Kidney glomerular epithelial cell (primary cell): ENCODE measurements at regions not wholly inside any gene's neighbourhood (a gene's known extent, or its start where the extent isn't known, plus 50 kb on each side); places are given as distances from the start of the nearest gene placed in this dataset.
"Not testable (repeated sequence)": the region's sequence is repeated elsewhere in the genome, so short reads cannot be mapped to it uniquely, and the experiment has no call there.

Source experiments
- DNase-seq: peaks from one replicate; lab custom pipeline; 2025; lab: John Stamatoyannopoulos, UW

DNA sequence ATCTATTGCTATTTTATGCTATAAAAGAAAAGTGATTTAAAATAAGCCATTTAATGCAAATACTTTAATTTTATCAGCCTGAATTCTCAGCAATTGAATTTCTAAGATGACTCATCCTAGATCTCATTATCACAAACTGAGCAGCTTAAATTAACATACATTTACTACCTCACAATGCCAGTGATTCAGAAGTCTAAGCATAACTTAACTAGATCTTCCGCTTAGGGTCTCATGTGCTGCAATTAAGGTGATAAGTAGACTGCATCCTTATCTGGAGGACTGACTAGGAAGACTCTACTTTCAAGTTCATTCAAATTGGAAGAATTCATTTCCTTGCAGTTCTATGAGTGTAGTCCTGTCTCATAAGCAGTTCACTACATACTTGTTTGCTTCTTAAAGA lies 286.6 kb downstream of the COL11A1 start:
- DNase-seq, result no peak

DNA sequence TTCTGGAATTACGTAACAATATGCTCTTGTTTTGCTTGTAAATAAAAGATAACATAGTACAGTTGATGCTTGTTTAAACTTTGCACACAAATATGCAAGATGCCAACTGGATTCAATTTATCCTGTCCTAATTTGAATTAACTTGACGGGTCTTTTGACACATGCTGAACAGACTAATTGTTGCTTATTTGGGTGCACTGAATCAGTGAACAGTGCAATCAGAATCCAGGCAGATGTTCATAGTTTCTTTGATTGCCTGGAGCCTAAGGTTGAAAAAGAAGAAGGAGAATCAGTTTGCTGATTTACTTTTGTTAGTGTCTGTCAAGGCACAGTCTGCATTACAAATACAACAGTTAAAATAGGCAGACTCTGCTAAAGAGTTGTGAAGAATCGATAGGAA lies 307.9 kb downstream of the COL11A1 start:
- DNase-seq, result no peak

DNA sequence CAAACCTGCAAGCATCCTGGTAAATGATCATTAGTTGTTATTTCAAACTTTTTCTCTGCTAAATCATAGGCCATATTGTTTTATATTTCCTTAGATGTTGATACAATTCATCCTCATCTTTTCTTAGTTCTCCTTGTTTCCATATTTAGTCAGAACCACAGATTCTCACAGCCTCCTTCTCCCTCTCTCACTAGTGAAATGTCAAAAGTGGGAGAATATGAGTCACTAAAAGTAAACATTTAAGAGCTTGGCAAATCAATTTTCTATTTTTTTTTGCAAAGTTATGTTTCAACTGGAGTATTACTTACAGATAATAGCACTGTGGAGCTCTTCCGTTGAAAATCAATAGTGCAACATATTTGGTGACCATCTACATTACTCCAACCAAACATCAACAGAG lies 308.8 kb downstream of the COL11A1 start:
- DNase-seq, result no peak

DNA sequence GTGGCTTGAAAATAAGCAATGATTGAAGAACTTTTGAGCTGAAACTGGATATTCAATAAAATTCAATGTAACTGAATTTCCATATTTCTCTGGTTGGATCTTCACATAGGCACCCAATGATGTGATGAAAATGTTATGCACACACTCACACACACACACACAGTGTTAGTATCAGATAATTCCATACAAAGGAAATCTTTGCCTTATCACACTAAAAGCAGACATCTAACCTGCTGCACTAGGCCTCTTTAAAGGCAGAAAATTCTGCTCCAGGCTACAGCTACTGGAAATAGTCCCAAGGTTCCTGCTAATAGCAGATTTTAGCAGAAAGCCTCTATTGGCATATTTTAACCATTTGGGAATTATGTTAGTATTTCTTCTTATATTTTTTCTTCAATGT lies 309.6 kb downstream of the COL11A1 start:
- no peak for DNase-seq

DNA sequence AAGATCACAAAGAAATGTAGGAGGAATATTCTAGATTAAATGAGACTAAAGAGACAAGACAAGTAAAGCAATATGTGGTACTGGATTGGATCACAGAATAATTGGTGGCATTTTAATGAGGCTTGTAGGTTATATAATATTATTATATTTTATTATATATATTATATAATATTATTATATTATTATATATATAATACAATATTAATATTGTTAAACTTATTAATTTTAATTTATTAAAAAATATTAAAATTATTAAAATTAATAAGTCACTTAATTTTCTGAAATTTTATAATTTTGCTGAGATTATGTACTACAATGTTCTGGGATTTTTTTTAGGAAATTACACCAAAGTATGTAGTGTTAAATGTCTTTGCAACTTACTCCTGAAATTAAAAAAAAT lies 311.9 kb downstream of the COL11A1 start:
- no peak for DNase-seq

DNA sequence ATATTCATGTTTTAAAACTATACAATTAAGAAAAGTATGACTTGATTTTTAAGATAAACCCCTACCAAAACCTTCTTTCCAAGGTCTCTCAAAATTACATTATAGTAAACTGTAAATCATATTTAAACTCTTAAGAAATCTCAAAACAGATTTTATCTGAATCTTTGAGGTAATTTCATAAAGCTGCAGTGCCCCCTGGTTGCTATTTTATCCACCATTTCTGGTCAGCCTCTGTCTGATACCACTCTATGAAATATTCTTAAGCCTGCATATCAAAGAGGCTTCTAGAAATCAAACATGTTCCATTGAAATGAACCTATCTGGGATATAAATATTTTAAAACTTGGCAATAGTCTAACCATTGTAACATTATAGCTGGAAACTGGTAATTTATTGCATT lies 317.3 kb downstream of the COL11A1 start:
- no peak for DNase-seq

DNA sequence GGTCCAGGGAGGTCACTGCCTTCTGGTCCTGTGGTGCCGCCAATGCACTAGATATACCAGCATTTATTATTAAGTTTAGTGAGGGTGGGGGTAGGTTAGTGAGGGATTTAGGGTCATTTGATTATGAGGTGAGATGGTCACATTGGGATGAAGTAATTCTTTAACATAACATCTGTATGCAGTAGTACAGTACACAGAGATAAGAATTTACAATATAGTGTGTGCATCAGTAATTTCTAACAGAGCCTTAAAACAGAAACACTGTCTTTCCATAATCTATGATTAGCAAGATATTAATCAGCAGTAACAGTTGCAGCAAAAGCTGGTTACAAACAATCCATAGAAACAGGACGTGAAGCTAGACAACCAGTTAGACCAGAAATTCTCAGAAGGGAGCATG lies 318.4 kb downstream of the COL11A1 start:
- not testable (repeated sequence) for DNase-seq

DNA sequence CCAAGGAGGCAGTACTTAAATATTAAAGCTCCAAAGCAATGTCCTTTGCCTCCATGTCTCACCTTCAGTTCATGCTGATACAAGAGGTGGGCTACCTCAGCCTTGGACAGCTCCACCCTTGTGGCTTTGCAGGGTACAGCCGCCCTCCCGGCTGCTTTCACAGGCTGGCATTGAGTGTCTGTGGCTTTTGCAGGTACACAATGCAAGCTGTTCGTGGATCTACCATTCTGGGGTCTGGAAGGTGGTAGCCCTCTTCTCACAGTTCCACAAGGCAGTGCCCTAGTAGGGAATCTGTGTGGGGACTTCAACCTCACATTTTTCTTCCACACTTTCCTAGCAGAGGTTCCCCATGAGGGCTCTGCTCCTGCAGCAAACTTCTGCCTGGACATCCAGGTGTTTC lies 324.8 kb downstream of the COL11A1 start:
- no peak for DNase-seq

DNA sequence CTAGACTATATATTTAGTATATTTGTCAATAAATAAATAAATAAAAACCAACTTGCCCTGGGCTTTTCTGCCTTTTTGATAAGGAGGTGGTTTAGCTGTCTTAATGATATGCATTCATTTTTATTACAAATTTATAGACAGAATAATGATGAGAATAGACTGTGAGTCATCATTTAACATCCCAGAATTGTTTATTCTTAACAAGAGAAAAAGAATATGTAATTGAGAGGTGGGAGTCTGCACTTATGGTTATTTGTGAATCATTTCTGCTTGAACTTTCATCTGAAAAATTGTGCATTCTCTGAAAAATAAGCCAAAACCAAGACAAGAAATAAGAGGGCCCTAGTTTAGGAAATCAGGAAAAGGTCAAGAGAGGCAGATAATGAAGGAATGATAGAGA lies 326.2 kb downstream of the COL11A1 start:
- no peak for DNase-seq

DNA sequence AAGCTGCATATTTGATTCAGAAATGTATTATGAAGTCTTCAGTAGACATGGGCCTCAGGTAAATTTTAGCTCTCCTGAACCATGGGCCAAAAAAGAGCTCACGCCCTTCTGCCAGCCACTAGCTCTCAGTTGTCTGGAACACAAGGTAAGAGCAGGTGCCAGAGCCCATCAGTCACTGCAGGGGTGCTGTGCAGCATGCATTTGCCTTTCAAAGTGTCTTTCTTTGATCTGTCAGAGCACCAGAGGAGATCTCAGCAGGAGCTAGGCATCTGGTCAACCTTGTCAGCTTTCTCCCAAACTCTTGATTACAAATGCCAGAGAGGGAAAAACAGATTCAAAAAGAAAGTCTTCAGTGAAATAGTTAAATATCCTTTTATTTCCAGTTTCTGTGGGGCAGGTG lies 332.3 kb downstream of the COL11A1 start:
- no peak for DNase-seq

DNA sequence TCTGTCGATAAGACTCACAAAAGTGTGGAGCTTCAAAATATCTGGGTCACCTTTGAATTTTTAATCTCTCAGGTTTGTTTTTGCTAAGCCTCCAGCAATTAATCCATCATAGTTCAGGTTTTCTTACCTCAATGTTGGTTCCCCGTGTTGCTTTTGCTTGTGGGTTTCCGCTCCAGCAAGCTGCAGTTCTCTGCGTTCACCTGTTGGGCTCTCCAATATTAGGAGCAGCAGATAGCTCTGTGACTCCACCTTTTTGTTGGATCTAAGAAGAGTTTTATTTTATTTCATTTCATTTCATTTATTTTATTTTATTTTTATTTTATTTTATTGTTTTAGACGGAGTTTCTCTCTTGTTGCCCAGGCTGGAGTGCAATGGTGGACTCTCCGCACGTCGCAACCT lies 335.5 kb downstream of the COL11A1 start:
- DNase-seq, result no peak

DNA sequence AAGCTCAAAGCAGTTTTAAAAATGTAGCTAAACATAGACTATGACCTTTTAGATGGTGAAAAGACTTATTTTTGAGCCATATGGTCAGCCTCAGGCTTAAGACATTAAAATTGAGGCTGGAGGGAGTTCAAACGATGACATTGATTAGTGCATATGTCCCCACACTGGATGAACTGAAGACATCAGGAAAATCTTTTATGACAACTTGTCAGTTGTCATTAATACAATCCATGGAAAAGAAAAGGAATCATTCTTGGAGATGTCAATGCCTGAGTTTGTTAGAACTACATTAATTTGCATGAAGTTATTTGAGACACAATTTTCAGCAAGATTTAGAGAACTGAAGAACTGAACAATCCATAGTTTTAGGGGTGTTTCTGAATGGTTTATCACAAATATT lies 349.9 kb downstream of the COL11A1 start:
- no peak for DNase-seq

DNA sequence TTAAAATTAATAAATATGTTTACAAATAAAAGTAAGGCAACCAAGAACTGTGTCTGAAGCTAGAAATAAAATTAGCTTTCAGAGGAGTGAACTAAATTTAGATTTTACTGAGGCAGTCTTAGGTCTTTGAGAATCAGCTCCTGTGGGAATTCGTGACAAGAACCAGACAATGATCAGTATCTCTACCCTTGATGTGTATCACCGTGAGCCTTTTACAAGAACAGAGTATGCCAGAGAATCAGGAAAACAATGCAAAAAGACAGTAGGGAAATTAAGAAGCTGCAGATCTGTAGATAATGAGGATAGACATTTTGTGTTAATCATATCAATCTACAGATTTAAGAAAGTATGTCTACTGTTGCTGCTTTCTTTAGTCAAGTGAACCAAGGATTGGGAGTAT lies 351.0 kb downstream of the COL11A1 start:
- DNase-seq, result no peak

DNA sequence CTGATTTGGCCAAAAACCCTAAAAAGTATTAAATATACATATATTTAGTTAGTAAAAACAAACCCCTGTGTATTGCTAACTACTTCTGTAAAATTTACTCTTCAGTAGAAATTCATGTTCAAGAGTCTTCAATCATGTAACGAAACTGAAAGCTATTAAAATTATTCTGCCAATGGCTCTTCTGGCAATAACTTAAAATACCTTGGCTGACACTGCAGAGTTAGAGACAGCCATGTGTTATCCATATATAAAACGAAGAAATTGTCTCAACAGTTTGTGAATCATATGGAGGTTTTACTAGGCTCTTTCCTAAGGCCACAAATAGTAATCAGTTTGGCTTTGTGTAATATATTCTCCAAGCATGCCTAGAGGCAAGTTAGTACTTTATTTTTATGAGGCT lies 357.2 kb downstream of the COL11A1 start:
- no peak for DNase-seq

DNA sequence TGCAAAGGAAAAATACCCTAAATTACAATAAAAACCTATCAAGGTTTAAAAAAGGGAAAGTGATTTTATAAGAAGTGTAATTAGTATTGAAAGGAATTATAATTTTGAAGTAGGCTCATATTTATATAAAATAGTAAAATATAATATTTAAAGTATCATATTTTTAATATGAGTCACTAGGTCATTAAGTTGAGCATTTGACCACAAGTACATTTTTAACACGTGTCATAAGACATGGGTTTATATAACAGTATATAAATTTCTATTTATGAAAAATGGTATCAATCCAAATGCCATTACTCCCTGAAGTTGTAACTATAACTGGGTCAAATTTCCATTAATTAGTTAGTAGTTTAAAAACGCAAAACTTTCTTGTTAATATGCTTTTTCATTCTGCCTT lies 365.9 kb downstream of the COL11A1 start:
- no peak for DNase-seq

DNA sequence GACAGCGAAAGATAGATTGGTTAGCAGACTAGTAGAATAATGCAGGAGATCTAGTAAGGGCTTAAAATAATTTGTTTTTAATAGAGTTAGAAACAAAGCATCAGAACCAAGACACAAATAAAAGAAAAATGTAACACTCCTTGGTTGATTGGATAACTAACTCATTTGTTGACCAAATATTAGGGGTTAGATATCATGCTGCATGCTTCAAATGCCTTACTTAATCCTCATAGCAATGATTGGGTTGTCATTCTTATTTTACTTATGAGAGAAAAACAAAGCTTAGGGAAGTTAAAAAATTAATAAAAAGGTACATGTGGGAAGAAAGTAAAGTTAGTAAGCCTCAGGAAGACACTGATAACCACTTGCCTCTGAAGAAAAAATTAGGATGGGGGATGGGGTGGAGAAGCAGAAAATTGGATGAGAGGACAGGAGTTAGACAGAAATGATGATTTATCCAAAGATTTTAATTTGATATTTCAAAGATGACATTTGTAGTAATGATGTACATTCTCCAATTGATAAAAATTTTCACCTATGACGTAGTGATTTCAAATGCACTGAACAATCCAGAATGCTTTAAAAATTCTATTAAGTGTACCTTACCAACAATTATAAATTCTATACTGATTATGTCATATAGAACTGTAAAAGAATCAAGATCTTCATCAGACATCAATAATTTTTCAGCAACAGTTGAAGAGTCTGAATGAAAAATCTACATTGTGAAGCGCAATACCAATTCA lies 374.7 kb downstream of the COL11A1 start:
- no peak for DNase-seq

DNA sequence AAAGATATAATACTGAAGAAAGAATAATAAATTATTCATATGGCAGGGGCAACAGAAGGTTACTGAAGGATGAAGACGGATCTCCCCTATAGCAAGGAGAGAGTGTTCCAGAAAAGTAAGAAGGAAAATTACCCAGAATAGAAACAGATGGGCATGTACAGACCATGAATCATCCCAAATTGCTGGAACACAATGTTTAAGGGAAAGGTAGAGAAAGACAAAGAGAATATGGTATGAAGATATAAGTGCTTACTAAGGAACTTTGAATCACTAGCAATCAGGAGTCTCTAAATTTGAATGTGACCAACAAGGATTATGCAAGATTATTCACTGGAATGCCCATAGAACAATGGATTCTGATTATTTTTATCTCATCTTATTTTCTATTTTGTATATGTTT lies 375.4 kb downstream of the COL11A1 start:
- DNase-seq, result no peak

DNA sequence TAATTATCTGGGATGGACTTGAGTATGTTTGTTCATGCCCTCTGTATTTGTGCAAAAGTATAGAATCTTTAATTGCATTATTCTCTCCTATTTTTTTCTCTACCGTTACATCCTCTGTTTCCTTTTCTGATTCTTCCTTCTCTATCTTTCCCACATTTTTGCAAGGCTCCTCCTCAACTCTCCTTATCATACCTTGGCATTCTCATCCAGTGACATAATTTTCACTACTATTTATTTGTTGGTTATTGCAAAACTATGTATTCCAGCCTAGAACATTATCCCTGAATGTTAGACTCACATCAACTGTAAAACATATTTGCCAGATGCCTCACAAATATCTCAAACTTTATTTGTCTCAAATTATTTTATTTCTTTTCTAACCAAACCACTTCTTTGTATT lies 381.9 kb downstream of the COL11A1 start:
- DNase-seq, result no peak

DNA sequence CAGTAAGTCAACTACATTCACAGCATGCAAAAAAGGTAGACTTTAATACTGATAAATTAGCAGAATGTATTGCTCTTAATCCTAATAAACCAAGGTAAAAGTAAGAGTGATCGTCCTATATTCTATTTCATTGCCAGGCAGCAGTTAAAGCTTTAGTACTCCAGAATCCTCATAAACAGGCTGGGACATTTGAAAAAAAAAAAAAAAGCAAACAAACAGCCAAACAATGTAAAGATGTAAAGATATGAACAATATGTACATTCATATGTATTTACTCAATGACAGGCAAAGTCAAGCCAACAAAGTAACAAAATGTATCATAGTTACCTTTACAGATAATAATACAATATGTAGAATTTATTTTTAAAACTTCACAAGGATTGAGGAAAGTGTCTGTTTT lies 383.6 kb downstream of the COL11A1 start:
- no peak for DNase-seq

DNA sequence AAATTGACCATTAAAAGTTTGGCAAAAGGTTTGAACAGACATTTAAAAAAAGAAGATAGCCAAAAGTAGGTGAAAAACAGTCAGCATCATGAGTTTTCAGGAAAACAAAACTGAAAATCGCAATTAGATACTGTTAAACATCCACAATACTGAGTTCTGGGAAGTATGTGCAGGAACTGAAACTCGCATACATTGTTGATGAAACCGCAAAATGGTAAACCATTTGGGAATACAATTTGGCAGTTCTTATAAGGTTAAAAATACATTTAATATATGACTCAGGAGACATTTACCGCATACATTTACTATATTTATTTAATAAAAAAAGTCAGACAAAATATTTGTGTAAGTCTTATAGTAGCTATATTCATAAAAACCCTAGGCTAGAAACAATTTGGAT lies 393.2 kb downstream of the COL11A1 start:
- DNase-seq, result no peak

DNA sequence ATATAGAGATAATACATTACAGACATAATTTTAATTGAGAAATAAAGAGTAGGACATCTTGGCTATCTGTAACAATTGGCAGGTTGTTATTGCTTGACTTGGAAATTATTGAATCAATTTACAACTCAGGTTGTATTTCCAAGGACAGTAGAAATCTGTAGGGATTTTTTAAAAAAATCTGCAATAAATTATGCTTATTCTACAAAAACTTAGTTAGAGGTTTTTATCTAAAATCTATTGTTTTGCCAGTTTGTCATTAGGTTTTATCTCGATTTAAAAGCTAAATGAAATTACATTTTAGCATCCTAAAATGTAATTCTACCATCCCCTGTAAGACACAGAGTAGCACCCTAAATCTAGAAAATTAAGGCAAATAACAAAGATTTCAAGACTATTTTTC lies 408.8 kb downstream of the COL11A1 start:
- no peak for DNase-seq

DNA sequence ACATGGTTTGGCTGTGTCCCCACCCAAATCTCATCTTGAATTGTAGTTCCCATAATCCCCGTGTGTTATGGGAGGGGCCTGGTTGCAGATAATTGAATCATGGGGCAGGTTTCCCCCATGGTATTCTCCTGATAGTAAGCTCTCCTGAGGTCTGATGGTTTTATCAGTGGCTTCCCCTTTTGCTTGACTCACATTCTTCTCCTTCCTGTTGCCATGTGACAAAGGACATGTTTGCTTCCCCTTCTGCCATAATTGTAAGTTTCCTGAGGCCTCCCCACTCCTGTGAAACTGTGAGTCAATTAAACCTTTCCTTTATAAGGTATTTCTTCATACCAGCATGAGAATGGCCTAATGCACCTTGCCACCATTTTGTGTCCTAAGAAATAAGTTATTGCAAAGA lies 415.0 kb downstream of the COL11A1 start:
- DNase-seq, result no peak

DNA sequence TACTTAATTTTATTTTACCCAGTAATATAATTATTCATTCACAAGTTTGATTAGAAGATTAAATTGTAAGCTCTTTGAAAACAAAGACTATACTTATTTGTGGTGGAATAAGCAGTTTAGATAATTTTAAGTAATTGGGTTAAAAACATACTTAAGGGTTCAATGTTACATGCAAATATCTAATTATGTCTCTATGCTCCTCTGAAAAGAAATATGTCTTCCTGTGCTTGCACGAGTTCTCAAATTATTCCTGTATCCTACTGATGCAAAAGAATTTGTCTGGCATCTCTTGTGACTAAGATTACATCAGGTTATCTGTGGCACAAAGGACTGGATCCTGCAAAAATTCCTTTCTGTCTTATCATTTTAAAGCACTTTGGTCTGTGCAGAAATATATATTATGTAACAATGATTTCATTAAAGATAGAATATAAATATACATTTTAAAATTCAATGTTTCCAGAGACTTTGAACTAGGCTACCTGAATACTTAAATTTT lies 416.7 kb downstream of the COL11A1 start:
- no peak for DNase-seq

DNA sequence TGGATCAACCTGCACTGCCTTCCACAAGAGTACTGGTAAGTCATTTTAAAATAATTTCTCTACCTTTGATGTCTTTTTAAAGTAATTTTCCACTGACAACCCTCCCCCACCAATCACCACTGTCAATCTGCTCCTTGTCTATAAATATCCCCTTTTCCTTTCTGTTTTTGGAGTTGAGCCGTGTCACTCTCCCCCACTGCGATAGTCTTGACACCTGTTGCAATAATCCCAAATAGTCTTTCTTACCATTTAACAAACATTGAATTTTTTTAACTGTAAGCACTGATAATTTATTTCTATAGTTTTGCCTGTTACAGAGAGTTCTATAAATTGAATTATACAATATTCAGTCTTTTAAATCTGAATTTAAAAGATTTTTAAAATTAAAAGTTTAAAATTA lies 420.9 kb downstream of the COL11A1 start:
- DNase-seq, result no peak
